ENCODE measurements at regions not wholly inside any gene's neighbourhood (a gene's known extent, or its start where the extent isn't known, plus 50 kb on each side); places are given as distances from the start of the nearest gene placed in this dataset.
"Not testable (repeated sequence)": the region's sequence is repeated elsewhere in the genome, so short reads cannot be mapped to it uniquely, and the experiment has no call there.

DNA sequence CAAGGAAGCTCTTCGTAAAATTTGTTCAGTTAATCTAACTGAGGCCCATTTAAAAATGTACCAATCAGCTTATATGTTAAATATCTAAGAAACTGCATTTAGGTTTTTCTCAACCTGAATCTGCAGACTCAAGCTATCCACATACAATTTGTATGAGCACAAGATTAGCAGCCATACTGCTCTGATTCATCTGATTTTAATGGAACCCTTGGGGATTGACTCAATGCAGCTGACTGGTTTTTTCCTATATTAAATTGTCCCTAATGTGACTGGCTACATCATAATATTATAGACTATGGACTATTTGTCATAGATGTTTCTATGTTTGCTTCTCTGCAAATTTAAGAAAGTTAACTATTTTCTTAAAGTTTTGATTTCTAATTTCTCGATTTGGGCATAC is 451.0 kb upstream of the TUSC1 start:
- peak; percentile 0 for DNase-seq (ENCODE audit: low read depth)
- H3K4me3 ChIP-seq (ENCODE audit: low read depth, low read length) = no peak overlapping the region
- no peak for TF ChIP-seq POLR2A (IDR thresholded peaks at IDR 0.05; ENCODE audit: extremely low read depth, insufficient read length)
- TF ChIP-seq, protein P1, sequence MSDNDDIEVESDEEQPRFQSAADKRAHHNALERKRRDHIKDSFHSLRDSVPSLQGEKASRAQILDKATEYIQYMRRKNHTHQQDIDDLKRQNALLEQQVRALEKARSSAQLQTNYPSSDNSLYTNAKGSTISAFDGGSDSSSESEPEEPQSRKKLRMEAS (IDR thresholded peaks at IDR 0.05; ENCODE audit: low read depth, low read length) = no peak
- TF ChIP-seq MYC (IDR thresholded peaks at IDR 0.05; ENCODE audit: low read depth, low read length) = no peak
- TF ChIP-seq, protein P2, sequence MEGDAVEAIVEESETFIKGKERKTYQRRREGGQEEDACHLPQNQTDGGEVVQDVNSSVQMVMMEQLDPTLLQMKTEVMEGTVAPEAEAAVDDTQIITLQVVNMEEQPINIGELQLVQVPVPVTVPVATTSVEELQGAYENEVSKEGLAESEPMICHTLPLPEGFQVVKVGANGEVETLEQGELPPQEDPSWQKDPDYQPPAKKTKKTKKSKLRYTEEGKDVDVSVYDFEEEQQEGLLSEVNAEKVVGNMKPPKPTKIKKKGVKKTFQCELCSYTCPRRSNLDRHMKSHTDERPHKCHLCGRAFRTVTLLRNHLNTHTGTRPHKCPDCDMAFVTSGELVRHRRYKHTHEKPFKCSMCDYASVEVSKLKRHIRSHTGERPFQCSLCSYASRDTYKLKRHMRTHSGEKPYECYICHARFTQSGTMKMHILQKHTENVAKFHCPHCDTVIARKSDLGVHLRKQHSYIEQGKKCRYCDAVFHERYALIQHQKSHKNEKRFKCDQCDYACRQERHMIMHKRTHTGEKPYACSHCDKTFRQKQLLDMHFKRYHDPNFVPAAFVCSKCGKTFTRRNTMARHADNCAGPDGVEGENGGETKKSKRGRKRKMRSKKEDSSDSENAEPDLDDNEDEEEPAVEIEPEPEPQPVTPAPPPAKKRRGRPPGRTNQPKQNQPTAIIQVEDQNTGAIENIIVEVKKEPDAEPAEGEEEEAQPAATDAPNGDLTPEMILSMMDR (IDR thresholded peaks at IDR 0.05; ENCODE audit: low read depth, low read length) = no peak

DNA sequence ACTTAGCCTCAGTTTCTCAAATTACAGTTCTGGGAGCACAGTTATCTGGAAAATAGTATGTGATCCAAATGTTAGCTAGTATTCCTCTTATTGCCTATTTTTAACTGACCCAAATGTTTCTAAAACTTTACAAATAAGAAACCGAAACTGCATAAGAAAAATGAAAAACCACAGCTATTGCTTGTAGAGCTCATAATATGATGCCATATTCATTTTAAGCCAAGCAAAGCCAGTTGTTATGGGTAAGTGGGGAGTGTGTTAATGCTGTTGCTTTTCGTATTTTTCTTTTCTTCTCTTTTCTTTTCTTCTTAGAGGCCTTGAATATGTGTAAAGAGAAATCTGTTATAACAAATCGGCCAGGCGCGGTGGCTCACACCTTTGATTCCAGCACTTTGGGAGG is 447.4 kb upstream of the TUSC1 start:
- no peak overlapping the region for H3K4me3 ChIP-seq (ENCODE audit: low read depth, low read length)
- TF ChIP-seq MYC (IDR thresholded peaks at IDR 0.05; ENCODE audit: low read depth, low read length) = no peak
- TF ChIP-seq, protein P2 (IDR thresholded peaks at IDR 0.05; ENCODE audit: low read depth, low read length) = no peak
- TF ChIP-seq POLR2A (IDR thresholded peaks at IDR 0.05; ENCODE audit: extremely low read depth, insufficient read length) = no peak
- TF ChIP-seq, protein P1 (IDR thresholded peaks at IDR 0.05; ENCODE audit: low read depth, low read length) = no peak
- no peak for DNase-seq (ENCODE audit: low read depth)

DNA sequence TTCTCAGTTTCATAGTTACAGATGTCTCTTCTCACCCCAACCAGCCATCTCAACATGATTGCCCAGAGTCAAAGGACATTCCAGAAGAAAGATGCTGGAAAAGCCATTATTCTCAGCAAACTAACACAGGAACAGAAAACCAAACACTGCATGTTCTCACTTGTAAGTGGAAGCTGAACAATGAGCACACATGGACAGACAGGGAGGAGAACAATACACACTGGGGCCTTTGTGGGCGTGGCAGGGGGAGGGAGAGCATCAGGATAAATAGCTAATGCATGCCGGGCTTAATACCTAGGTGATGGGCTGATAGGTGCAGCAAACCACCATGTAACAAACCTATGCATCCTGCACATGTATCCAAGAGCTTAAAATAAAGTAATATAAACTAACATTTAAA is 437.8 kb upstream of the TUSC1 start:
- not testable (repeated sequence) for H3K4me3 ChIP-seq (ENCODE audit: low read depth, low read length); DNase-seq (ENCODE audit: low read depth)

DNA sequence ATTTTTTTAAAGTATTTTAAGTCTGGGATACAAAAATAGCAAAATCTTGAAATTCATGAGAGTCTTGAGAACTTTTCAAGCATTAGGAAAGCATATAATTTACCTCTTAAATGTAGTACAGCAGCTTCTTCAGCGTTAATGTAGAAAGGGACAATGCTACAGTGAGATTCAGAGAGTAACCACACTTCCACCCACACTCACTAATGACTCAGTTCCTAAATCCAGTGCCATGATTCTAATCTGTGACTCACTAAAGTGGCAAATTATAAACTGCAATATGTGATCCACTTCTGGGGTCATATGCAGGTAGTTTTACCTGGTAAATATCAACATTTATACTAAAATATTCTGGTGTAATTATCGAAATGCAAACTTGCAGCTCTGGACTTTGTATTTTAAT is 434.5 kb upstream of the TUSC1 start:
- no peak overlapping the region for H3K4me3 ChIP-seq (ENCODE audit: low read depth, low read length)
- TF ChIP-seq, protein P2 (IDR thresholded peaks at IDR 0.05; ENCODE audit: low read depth, low read length) = no peak
- TF ChIP-seq POLR2A (IDR thresholded peaks at IDR 0.05; ENCODE audit: extremely low read depth, insufficient read length) (no peak), MYC (IDR thresholded peaks at IDR 0.05; ENCODE audit: low read depth, low read length) (no peak)
- TF ChIP-seq, protein P1 (IDR thresholded peaks at IDR 0.05; ENCODE audit: low read depth, low read length) = no peak
- no peak for DNase-seq (ENCODE audit: low read depth)

DNA sequence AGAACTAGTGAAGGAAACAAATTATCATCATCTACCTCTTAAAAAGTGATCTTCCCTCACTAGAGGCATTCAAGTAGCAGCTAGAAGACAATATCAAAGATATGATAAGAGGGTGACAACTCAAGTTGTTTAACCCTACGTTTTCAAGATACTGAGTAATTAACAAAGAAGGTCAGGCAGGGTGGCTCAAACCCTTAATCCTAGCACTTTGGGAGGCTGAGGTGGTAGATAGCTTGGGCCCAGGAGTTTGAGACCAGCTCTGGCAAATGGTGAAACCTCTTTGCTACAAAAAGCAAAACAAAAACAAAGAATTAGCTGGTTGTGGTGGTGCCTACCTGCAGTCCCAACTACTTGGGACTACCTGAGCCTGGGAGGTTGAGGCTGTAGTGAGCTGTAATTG is 408.2 kb upstream of the TUSC1 start:
- no peak for DNase-seq (ENCODE audit: low read depth)
- TF ChIP-seq POLR2A (IDR thresholded peaks at IDR 0.05; ENCODE audit: extremely low read depth, insufficient read length) (no peak), MYC (IDR thresholded peaks at IDR 0.05; ENCODE audit: low read depth, low read length) (no peak)
- TF ChIP-seq, protein P1 (IDR thresholded peaks at IDR 0.05; ENCODE audit: low read depth, low read length) = no peak
- TF ChIP-seq, protein P2 (IDR thresholded peaks at IDR 0.05; ENCODE audit: low read depth, low read length) = no peak
- H3K4me3 ChIP-seq (ENCODE audit: low read depth, low read length) = no peak overlapping the region

DNA sequence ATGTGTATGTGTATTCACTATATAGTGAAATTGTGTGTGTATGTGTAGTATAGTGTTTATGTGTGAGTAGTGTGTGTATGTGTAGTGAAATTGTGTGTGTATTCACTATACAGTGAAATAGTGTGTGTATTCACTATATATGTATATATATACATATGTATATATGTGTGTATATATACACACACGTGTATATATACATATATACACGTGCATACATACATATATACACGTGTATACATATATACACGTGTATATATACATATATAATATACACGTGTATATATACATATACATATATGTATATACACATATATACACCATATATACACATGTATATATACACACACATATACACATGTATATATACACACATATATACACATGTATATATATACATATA is 403.6 kb upstream of the TUSC1 start:
- no peak for TF ChIP-seq POLR2A (IDR thresholded peaks at IDR 0.05; ENCODE audit: extremely low read depth, insufficient read length)
- TF ChIP-seq, protein P1 (IDR thresholded peaks at IDR 0.05; ENCODE audit: low read depth, low read length) = no peak
- TF ChIP-seq, protein P2 (IDR thresholded peaks at IDR 0.05; ENCODE audit: low read depth, low read length) = no peak
- no peak overlapping the region for H3K4me3 ChIP-seq (ENCODE audit: low read depth, low read length)
- no peak for DNase-seq (ENCODE audit: low read depth)
